TTC549 (cell line): ENCODE measurements at regions not wholly inside any gene's neighbourhood (a gene's known extent, or its start where the extent isn't known, plus 50 kb on each side); places are given as distances from the start of the nearest gene placed in this dataset.
"Not testable (repeated sequence)": the region's sequence is repeated elsewhere in the genome, so short reads cannot be mapped to it uniquely, and the experiment has no call there.

Source experiments
- FAIRE-seq: peaks from 2 replicates; lab custom pipeline; 2012; peaks lifted over from hg19 to GRCh38; lab: Jason Lieb, UNC

DNA sequence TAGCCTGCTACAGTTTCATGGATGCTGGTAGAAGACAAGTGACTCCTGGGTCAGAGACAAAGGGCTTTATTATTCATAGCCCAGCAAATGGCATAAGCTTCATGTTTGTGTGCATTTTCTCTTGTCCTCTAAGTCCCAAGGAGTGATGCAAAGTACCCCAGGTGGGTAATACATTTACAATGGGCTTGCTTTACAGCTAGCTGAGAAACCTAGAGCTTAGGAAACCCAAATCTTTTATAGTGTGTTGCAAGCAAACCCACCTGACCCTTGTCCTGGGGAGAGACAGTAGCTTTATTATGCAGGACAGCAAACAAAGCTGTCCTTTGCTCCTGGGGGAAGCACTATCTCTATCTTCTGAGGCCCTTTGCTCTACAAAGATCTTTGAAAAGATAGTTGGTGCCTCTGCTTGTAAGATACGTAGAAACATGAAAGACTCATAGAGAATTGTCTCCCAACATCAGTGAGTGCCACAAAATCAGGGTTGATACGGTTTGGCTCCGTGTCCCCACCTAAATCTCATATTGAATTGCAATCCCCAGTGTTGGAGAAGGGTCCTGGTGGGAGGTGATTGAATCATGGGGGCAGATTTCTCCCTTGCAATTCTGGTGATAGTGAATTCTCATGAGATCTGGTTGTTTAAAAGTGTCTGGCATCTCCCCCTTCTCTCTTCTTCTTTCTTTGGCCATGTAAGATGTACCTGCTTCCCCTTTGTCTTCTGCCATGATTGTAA lies 315.8 kb upstream of the USP24 start:
- no peak for FAIRE-seq

DNA sequence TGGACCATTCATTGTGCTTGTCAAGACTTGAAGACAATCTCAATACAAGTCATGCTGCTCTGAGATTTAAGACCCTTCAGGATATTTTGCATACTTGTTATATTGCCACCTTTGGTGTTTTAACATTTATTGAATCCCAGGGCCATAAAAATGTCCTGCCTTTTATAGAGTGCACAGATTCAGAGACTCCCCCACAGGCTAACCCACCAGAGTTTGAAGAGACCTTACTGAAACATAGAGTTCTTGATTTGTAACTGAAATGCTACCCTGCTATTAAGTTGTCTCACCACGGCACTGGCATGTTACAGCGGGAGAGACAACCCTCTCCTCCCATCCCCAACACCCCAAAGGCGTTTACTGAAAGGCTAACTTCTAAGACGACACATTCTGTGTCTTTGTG lies 313.9 kb upstream of the USP24 start:
- no peak for FAIRE-seq

DNA sequence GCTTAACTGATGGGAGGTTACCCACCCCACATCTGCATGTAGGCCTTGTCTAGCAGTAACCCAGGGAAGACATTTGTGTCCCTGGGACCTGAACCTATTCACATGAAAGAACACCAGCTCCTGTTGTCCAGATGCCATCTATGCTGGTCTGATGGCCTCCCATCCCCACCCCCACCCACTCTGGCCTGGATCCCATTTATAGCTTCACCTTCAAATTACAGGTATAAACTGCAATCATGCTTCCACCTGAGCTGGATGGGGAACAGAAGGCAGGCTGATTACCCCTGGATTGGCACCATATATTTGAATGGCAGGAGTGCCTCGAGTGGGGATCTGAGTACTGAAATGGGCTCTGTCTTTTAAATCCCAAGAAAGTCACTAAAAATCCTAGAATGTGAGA lies 312.7 kb upstream of the USP24 start:
- no peak for FAIRE-seq

DNA sequence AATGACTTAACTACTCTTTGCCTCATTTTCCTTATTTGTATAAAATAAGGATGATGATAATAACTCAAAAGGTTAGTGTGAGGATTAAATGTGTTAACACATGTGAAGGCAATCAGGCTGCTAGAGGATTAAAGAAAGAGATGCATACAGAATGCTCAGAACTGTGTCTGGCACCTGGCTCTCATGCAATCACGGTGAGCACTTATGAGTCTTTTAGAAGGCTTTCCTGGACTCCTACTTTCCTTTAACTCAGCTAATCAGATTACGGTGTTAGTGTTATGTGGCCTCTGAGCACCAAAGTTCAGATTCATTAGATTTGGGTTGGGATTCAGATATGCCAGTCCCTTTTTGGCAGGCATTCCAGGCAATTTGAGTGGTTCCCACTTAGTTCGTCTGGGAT lies 311.6 kb upstream of the USP24 start:
- FAIRE-seq: no peak

DNA sequence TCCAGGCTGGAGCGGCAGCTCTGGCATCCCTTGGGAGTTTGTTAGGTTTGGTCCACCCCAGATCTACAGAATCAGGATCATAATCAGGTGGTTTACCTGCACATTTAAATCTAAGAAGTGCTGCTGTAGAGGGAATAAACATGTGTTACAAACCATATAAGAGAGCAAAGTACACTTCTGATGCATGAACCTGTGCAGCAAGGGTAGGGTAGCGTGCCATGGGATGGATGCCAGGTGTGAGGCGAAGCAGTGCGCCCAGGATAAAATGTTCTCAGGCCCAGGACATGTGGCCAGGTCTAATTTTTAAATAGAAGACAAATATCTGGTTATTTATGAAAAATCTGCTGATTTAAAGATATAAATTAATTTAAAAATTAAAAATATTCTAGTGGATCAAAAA lies 308.8 kb upstream of the USP24 start:
- no peak for FAIRE-seq

DNA sequence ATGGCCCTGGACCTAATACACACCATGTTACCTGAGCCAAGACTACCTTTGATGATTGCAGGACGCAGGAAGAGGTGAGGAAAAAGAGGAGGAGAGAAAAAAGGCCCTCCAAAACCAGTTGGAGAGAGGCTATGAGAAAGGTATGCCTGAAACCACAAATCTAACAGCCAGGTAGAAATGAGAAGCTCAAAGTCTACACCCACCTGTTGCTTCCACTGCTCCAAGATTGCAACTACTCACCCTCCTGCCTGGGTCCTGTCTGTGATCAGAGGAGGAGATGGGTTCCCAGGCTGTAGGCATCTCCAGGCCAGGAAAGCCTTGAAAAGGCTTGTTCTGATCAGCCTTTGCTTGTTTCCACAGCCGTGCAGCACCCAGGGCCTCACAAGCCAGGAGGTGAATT lies 307.8 kb upstream of the USP24 start:
- no peak for FAIRE-seq

DNA sequence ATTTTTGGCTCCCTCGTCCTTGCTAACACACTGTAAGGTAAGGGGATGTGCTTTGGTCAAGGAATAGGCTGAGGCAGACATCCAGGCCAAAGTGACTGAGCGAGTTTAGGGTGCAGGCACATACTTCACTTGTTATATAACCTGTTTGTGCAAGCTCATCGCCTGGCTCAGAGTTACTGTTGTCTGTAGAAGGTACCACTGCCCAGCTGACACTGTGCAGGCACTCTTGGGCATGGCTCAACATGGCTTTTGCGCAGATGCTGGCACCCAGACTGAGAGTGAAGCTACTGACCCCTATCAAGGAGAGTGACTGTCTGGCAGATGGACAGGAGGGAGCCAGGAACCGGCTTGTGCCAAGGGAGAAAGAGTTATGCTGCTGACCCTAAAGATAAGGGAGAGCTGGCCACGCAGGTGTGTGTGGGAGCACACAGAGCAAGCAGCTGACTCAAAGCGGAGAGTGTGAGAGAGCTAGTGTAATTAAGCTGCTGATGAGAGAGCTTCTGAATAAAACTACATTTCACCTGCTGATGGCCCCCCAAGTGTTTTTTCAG lies 307.3 kb upstream of the USP24 start:
- no peak for FAIRE-seq

DNA sequence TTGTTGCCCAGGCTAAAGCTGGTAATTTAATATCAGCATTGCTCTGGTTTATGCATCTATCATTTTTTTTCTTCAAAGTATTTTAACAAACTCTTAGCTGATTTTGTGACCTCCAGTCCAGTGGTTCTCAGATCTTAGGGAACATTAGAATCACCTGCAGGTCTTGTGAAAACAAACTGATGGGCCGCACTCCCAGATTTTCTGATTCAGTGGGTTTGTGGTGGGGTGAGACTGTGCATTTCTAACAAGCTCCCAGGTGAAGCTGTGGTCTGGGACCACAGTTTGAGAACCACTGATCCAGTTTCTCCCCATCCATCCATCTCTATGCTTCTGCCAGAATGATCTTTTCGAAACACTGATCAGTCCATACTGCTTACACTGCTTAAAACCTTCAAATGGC lies 305.7 kb upstream of the USP24 start:
- no peak for FAIRE-seq

DNA sequence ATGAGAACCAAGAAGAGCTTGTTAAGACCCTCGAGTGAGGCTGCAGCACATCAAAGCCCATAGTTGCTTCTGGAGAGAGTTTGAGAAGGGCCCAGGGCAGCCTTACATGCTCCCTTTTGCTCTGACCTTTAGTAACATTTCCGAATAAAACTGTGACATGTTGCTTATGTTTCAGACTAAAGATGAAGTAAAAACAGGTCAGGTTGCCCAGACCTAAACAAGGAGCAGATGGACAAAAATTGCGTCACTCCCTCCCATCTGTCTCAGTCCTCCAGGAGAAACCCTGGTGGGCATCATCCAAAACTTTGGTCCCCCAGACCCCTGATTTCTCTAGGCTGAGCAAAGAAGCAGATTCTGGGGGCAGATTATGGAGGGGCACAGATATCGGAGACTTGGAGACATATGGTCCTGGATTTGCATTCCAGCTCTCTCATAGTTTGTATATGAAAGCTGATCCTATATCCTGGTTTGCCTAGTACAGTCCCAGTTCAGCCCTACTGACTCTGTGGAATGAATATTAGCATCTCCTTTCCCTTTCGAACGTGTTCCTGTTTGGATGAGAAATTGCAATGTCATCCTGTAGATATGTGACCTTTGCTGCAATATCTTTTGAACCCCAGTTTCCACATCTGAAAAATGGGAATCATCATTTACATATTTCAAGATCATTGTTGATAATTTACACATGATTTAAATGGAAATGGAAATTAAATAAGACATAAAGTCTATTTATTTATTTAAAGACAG lies 304.9 kb upstream of the USP24 start:
- no peak for FAIRE-seq

DNA sequence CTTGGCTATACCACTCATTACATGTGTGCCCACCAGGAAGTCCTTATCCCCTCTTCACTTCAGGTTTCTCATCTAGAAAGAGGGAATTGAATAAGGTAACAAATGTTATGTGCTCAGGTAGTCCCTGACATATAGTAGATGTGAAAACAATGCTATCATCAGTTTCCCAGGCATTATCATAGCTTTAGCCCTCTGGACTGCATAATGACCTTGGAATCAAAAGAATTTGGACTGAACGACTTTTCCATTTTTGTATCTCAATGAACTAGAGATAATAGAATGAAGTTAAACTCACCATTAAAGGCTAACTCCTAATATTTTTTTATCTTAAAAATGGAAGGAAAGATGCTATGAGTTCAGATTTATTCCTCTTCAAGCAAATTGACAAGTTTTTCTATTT lies 304.1 kb upstream of the USP24 start:
- no peak for FAIRE-seq

DNA sequence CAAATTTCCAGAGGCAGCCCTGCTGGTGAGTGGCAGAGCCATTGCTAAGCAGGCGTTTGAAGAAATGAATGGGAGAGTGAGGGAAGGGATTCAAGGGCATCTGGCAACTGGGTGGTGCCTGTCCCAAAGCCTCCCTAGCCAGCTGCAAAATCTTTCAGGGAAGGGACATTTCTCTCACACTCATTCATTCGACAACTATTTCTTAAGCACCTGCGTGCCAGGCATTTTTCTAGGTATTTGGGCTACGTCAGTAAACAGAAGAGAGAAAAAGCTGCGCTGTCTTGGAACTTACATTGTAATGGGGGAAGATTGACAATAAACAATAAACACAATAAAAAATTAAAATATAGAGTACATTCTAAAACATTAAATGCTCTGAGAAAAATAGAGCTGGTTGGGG lies 301.9 kb upstream of the USP24 start:
- FAIRE-seq: no peak

DNA sequence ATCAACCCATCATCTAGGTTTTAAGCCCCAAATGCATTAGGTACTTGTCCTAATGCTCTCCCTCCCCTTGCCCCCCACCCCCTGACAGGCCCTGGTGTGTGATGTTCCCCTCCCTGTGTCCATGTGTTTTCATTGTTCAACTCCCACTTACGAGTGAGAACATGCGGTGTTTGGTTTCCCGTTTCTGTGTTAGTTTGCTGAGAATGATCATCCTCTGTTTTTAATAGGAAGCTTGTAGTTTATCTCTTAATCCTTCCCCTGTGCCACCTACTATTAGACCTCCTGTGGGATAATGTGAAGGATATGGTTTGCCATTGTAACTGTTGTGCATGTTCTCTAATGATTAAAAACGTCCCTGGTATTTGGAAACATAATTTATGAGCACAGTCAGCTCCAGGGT lies 299.4 kb upstream of the USP24 start:
- not testable (repeated sequence) for FAIRE-seq

DNA sequence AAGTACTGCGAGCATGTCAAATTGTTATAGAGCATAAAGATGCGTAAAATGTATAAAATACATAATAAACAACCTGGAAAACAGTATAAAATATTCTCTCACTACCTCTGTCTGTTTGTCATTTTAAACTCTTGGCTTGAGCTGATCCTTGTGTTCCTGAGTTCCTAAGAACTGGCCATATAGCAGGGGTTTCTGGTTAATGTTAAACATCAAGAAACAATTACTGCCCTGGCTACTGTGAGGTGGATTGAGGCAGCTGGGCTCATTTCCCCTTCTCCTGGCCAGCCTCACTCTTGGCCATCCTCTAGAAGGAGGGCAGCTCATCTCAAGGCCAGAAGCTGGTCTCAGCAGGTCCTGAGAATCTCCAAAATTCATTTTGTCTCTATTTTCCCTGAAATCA lies 297.3 kb upstream of the USP24 start:
- no peak for FAIRE-seq

DNA sequence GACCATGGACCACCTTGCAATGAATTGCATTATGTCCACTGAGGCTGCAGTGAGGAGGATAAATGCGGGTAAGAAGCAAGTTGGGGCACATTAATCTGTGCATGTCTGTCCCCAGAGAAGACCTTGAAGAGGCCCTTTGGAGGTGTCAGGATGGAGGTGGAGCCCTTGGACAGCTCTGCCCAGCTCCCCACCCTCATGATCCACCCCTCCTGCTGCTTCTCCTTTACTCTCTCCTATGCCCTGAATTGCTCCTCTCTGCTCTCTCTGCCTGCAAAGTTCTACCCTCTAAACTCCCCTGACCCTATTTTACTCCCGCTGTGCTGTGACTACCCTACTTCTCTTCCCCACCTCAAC lies 292.4 kb upstream of the USP24 start:
- no peak for FAIRE-seq

DNA sequence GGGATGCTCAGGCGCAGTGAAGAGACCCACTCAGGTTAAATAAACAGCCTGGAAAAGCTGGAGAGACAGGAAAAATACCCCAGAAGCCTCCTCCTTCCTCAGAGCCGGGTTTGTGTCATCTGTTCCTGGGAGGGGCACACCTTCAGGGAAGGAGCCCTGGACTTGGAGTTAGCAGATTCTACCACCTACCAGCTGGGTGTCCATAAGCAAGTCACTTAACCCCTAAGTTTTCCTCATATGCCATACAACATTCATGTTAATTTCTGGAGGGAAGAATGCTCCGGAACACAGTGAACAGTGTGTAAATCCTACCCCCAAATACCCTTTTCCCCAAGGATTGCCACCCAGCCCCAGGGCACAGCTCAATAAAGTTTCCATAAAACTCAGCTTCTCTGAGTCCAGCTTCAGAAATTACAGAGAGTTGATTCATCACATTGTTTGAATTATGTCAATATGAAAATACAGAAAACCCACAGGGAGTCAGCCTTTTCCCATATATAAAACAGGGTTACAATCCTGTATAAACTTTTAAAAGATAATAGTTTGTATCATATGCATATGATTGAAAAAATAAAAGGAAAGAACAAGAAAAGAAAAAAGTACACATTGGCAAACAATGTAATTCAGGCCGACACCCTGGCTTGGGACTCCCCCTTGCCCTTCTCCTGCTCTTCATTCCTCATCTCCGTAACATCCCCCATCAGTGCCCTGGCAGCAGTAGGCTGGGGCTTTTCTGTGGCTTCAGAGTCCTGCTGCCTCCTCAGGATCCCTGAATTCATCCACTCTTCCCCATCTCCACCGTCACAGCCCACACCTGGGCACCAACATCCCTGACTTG lies 291.8 kb upstream of the USP24 start:
- FAIRE-seq: no peak

DNA sequence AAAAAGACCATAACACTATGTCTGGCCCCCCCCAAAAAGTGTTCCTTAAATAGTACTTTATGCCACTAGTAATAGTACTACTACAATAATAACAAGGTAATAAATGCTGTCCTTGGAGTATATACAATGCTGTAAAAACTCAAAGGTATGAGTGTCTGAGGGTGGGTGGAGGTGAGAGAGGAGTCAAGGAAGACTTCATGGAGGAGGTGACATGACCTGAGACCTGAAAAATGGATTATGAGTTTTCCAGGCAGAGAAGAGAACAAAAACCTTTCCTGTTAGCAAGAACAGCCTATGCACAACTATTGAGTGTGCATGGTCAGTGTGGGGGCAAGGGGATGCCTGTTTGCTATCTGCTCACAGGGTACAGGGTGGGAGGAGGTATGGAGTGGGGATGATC lies 290.2 kb upstream of the USP24 start:
- no peak for FAIRE-seq

DNA sequence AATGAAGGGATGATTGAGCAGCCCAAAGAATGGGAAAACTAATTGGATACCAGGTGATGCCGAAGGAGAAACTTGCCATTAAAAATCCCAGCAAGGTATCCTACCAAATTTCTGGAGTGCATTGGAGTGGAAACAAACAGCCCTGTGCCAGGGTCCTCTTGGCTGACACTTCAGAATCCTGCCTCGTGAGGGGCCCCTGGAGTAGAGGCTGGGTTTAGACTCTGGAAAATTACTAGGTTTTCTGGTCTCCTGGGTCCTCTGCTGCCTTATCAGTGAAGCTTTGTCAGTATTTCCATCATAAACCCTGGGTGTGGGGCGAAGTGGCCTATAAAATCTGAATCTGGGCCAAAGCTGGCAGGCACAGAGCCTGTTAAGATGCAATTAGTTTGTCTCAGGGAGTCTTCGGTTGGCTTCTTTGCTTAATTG lies 289.2 kb upstream of the USP24 start:
- no peak for FAIRE-seq

DNA sequence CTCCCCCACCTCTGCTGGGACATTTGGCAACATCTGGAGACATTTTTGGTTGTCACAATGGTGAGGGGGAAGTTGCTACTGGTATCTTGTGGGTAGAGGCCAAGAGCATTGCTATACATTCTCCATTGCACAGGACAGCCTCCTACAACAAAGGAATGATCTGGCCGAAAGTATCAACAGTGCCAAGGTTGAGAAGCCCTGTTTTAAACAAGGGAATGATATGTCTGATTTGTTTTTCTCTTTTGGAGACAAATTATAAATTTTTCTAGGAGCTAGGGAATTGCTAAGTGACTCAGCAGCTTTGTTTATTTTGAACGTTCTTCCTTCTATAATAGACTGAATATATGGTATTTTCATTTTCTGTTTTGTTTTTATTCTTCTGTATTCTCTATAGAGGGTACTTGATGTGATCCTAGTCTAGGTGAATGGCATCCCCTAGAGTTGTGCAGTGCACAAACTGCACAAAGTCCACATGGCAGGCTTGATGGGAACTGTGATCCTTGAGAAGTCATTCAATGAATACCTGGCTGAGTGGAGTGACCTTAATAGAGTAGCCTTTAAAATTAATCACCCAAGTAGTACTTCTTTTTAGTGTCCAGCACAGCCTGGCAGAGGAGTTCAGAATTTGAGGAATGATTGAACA lies 288.6 kb upstream of the USP24 start:
- FAIRE-seq: no peak

DNA sequence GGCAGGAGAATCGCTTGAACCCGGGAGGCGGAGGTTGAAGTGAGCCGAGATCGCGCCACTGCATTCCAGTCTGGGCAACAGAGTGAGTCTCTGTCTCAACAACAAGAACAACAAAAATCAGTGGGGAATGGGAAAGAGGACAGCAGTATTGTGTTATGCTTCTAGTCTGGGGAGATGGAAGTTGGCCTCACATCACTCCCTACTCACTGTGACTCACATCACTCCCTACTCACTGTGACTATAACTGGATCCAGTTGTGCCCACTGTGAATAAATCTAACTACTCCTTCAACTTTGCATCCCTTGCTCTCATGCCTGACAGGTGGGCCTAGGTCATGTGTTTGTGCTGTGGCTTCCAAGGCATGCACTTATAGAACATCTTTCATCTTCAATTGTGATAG lies 285.4 kb upstream of the USP24 start:
- FAIRE-seq: no peak

DNA sequence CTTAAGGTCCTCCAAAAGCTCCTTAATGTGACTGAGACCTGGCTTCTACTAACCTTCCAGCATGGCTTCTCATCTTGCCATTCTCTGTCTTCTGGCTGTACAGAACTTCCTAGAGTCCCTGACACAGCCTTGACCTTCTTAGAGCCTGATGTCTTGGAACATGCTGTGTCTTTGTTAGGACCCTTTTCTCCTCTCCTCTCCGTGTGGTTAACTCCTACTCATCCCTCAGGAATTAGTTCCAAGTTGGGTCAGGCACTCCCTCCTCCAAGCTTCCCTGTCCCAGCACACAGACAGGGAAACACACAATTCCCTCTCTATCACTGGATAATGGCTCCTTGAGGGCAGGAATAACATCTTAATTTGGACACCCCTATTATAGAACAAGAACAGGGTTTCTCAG lies 275.4 kb upstream of the USP24 start:
- no peak for FAIRE-seq

DNA sequence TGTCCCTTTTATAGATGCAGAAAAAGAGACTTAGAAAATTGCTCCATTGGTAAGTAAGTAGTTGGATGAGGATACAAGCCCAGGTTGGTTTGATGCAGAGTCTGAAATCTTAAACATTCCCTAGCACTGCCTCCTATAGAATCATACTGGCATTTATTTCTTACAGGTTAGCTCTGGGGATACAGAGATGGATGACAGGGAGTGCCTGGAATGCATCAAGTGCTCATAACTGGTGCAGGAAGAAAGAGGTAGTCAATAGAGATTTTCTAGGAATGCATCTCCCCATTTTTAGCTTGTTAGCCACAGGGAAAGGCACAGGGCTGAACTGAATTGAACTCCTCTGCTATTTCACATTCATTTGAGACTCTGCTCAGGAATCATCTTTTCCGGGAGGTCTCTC lies 269.0 kb upstream of the USP24 start:
- FAIRE-seq: no peak

DNA sequence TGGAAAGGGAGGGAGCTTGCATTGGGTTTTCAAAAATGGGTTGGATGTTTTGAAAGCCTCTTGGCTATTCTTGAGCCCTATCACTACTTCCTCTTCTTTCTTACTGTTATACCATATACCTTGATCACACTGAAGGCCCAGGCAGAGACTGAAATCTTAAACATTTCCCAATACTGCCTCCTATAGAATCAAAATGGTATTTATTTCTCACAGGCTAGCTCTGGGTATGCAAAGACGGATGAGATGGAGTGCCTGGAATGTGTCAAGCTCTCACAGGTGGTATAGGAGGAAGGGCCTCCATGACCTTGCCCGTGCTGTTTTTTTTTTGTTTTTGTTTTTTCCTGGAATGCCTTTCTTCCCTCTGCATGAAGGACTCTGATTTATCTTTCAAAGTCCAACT lies 268.4 kb upstream of the USP24 start:
- FAIRE-seq: no peak

DNA sequence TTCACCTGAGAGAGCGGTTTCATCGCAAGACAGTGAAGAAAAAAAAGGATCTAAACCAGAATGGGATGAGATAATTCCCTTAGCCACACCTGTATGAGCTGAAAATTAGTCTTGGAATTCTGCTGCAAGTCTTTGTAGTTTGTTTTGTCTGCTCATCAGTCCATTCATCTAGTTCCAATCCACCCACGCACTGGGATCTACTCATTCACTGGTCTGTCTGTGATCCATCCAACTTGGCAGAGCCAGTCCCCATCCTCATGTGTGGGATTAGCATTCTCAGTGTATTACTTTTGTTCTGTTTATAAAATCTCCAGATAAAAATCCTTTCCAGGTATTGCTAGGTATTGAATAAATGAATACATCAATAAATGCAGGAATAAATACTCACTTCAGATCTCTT lies 266.5 kb upstream of the USP24 start:
- FAIRE-seq: no peak
